GM18511 (cell line): ENCODE measurements at regions not wholly inside any gene's neighbourhood (a gene's known extent, or its start where the extent isn't known, plus 50 kb on each side); places are given as distances from the start of the nearest gene placed in this dataset.

Experiments used
- ATAC-seq: cut with Tn5 transposase; IDR thresholded peaks from one replicate; pipeline ENCODE4 v1.9.1; 2021; ENCODE audit warnings: mild to moderate bottlenecking, moderate library complexity; ENCODE audit not compliant: unreplicated experiment

DNA sequence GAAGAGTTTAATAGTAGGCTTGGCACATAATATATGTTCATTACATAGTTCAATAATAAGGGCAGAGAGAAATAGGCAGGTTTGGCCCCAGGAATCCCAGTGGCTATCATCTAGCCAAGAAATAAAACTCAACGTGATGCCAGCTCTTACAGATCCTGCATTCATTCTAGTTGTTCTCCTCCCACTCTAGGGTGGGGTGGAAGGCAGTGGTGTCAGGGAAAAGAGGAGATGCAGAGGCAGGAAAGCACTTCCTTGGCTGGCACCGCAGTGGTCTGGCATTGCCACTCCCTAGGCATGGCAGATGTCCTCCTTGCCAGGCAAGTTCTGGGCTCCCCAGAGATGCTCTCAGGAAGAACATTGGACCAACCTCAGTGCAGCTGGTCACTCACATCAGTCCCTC, 383.6 kb downstream of the GRIN2B start:
- ATAC-seq, result no peak

DNA sequence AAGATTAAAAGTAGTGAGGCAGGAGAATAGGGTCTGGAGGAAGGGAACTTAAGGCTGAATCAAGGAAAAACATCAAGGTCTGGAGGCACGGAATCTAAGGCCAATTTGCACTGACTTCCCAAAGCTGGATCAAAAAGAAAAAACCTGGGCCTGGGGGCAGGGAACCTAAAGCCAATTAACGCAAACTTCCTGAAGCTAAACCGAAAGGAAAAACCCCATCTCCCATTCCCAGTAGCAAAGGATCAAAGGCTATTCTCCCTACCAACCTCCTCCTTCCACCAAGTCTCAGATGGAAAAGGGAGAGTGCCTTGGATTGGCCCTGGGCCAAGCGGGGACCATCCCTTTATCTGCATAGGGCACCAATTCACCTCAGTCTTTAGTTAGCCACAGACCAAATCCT, 384.2 kb downstream of the GRIN2B start:
- no peak for ATAC-seq

GRCh38 chr12:13596714-13597113, 384.7 kb downstream of the GRIN2B start:
- ATAC-seq, result no peak

- ATAC-seq, result no peak
Observed at GRCh38 chr12:13595536-13596443, 385.6 kb downstream of the GRIN2B start.

- ATAC-seq, result no peak
Observed at GRCh38 chr12:13594731-13595514, 386.5 kb downstream of the GRIN2B start.

DNA sequence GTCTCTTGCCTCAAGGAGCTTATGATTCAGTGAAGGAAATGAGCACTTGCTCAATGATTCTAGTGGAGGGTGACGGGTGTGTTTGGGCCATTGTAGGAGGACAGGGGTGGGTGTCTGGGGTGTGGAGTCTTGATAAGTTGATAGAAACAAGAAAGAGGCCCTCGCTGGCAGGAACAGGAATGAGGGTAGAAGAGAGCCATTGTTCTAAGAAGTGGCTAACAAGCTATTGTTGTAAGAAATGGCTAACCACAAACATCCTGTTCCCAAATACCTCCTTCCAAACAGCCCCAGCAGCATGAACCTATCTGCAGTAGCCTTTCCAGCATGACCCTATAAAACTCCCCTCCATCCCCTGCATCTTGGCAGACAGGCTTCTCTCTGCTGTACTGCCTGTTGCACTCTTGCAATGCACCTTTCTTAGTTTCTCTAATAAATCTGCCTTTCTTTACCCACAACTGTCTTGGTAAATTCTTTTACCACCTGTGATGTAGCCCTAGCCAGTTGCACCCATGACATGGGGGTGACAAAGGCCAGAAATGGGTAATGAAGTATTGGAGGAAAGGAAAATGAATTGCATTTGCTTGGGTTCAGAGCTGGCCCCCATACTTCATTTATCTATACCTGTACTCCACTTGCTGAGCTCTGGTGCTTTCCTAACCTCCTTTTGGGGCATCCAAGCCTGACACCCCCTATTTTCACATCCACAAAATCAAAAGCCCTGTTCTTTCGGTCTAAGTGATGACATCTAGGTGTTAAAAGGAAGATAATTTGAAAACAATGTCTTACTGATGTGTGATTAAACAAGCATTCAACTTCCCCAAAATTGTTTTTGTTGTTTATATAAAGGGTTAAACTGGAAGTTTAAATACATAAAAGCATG, 389.1 kb downstream of the GRIN2B start:
- no peak for ATAC-seq

- no peak for ATAC-seq
Observed at GRCh38 chr12:13591488-13591887, 389.9 kb downstream of the GRIN2B start.

- ATAC-seq, result no peak
Observed at GRCh38 chr12:13591059-13591458, 390.3 kb downstream of the GRIN2B start.

GRCh38 chr12:13588574-13588973, 392.0 kb downstream of the EMP1 start:
- ATAC-seq, result no peak

DNA sequence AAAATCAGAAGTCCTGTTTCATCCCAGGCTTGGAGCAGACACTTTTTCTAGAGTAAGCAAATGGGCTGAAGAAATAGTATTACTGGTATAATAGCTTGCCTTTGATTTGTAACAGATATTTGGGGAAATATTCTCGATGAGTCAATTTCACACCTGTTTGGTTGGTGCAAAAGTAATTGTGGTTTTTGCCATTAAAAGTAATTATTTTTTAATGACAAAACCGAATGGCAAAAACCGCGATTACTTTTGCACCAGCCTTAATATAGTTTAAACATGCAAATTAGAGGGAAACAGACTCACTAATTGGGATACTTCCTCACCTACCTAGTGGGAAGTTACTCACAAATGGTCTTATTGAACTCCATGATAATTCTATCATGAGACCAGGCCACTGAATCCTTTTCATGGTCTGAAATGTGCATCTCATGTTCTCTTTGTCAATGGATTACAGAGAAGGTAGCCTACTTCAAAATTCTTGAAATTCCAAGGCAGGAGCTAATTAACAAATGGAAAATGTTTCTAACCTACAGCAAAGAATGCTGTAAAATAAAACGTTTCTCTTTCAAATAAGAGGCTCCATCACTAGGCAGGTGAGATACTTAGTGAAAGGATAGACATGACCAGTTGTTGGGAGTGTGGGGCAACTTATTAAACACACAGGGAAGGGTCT, 391.3 kb downstream of the EMP1 start:
- ATAC-seq, result no peak

DNA sequence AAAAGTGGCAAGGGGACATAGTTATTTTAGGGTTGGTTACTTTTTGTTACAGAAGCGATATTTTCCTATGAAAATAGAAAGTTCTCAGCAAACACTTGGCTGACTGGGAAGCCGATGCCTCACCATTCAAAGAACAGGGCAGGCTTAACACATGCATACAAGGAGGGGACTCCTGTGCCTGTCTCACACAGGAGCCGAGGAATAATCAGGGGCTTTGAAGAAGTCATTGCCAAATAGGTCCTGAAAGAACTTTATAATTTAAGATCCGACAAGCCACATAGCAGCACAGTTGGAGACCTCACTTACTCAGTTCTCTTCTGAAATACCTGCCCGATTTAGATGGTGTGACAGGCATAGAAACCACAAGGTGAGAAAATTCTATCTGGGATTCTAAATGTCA, 389.8 kb downstream of the EMP1 start:
- ATAC-seq, result no peak

GRCh38 chr12:13584541-13584940, 388.0 kb downstream of the EMP1 start:
- no peak for ATAC-seq

- no peak for ATAC-seq
Observed at GRCh38 chr12:13583630-13584029, 387.1 kb downstream of the EMP1 start.

DNA sequence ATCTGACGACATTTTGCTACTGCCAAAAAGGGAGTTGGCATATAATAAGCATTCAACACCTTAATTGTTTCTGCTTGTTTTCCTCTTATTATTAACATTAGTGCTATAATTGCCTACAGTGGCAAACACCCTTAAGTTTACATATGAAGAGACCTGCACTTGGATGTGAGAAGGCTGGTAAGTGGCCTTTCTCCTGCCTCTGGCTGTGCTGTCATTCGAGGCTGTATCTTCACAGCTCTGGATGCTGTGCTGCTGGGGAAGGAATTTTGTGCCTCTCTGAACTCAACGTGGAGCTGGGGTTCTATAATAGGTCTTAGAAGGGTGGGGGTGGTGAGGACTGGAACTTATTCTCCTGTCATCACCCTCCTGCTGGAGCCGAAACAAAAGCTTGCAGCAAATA, 385.9 kb downstream of the EMP1 start:
- ATAC-seq, result no peak

GRCh38 chr12:13581031-13581430, 384.5 kb downstream of the EMP1 start:
- no peak for ATAC-seq

- ATAC-seq, result no peak
Observed at GRCh38 chr12:13580206-13580605, 383.7 kb downstream of the EMP1 start.

- no peak for ATAC-seq
Observed at GRCh38 chr12:13576935-13577500, 380.5 kb downstream of the EMP1 start.

DNA sequence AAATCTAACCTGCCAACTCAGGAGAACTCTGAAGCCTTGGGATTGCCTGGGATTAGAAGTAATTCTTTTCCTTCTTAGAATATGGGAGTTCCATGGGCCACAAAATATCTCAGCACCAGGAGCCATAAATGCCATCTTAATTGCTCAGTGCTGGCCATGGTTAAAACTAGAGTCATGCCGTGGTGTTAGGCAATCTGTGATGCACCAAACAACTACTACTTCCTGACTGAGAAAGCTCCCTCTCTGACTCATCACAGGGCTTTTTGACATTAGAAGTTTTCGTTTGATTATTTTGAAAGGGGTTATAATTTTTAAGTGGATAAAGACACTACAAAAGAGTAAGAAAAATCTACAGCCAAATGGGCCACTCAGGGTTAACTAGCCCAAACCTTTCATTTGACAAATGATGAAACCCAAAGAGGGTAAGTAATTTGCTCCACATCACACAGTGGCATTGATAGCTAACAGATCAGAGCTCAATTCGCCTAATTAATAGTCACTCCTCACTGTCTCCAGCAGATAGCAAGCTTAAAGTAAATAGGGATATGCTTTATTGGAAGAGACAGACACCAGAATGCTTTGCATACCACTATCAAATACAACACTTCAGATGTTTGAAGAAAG, 377.3 kb downstream of the EMP1 start:
- ATAC-seq, result no peak

GRCh38 chr12:13571035-13571434, 374.5 kb downstream of the EMP1 start:
- no peak for ATAC-seq
